Ramos (cell line): ENCODE measurements at regions not wholly inside any gene's neighbourhood (a gene's known extent, or its start where the extent isn't known, plus 50 kb on each side); places are given as distances from the start of the nearest gene placed in this dataset.
"Not testable (repeated sequence)": the region's sequence is repeated elsewhere in the genome, so short reads cannot be mapped to it uniquely, and the experiment has no call there.

Experiments
- in situ Hi-C: fragments of 300-500 bp; cut with MboI; formaldehyde crosslinking; loops from one replicate; pipeline ENCODE4 v1.14.3; 2022; ENCODE audit warnings: low sequenced_read_pairs; ENCODE audit not compliant: unreplicated experiment

DNA sequence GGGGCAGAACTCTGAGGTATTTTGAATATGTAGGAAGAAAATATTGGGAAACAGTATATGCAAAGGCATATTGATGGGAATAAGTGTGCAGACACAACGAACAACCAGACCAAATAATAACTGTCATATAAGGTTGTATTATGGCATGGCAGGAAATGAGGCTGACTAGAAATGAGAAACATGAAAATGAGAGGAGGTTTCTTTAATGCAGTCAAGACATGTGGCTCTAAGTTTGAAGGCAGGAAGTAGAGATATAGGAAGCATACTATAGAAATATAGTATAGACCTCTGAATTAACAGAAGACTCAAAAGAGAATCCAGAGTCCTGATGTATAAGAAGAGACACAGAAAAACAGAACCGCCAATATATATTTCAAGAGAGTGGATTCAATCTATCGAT, 459.7 kb upstream of the PTCHD4 start:
- in situ Hi-C loops, result no loop called here

DNA sequence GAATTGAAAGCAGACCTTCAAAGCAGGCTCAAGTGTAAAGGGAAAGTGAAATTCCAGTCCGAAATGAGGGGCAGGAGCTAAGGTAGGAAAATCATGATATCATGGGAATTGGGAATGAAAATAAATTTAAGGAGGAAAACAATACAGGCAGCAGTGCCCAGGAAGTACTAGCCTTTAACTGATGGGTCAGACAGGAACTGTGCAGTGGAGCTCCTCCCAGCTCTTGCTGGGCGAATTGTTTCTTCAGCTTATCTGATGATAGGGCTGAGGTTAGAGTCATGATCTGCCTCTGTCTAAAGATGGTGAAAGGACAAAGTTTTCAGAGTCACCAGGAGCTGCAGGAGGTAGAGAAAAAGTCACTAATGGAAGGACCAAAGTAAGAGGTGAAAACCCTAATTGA, 457.9 kb upstream of the PTCHD4 start:
- in situ Hi-C loops, result no loop called here

DNA sequence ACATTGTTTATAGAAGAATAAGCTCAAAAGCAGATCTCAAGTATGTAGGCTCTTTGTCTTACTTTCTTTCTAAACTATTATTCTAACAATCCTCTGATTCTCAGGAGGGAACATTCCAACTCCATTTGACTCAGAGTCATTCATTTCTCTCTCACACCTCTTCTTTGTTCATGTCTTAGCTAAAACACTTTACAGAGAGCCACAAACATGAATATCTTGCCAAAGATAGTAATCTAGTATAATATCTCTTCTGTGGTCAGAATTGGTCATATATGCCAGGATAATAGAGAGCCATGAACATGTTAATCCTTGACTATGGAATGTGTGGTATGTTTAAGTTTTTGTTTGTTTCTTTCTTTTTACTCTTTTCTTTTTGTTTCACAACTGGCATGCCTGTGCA, 456.0 kb upstream of the PTCHD4 start:
- in situ Hi-C loops, result no loop called here

DNA sequence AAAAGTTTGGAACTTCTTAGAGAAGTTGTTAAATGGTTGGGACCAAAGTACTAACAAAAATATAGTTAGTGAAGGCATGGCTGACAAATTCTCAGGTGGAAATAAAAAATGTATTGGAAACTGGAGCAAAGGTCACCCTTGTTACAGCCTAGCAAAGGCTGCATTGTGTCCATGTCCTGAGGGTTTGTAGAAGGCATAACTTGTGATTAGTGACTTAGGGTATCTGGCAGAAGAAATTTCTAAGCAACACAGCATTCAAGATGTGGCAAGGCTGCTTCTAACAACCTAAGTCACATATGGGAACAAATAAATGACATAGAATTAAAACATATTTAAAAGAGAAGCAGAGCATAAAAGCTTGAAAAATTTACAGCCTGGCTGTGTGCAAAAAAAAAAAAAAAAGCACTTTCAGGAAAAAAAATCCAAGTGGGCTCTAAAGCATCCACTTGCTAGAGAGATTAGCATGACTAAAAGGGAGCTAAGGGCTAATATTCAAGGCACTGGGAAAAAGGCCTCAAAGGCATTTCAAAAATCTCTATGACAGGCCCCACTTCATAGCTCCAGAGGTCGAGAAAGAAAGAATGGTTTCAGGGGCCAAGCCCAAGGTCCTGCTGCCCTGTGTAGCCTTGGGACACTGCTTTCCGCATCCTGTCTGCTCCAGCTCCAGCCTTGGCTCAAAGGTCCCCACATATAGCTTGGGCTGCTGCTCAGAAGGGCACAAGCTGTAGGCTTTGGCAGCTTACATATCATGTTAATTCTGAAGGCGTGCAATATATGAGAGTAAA, 453.2 kb upstream of the PTCHD4 start:
- in situ Hi-C loops, result no loop called here

DNA sequence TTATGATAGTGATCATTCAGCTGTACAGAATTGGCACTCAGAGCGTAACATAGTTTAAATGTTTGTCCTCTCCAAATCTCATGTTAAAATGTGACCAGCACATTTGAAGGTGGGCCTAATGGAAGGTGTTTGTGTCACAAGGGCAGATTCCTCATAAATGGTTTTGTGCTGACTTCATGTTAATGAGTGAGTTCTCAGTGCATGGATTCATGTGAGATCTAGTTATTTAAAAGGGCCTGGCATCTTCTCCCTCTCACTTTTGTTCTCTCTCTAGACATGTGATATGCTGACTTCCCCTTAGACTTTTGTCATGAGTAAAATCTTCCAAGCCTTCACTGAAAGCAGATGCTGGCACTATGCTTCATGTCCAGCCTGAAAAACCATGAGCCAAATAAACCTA, 452.4 kb upstream of the PTCHD4 start:
- in situ Hi-C loops, result no loop called here

DNA sequence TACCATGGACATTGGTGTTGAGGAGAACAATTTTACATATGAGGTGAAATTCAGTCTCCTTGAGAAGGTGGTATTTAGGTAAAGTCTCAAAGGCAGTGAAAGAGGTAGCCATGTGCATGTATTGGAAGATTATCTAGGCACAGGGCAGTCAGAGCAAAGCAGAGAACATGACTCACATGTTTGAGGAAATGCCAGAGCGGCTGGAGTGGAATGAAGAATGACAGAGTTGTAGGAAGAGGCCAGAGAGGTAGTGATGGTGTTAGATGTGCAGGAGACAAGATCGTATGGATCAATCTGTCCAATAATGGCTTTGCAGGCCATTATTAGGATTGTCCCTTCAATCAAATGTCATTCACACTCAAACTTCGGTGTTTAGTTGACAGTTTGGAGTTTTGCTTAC, 449.4 kb upstream of the PTCHD4 start:
- in situ Hi-C loops, result no loop called here

DNA sequence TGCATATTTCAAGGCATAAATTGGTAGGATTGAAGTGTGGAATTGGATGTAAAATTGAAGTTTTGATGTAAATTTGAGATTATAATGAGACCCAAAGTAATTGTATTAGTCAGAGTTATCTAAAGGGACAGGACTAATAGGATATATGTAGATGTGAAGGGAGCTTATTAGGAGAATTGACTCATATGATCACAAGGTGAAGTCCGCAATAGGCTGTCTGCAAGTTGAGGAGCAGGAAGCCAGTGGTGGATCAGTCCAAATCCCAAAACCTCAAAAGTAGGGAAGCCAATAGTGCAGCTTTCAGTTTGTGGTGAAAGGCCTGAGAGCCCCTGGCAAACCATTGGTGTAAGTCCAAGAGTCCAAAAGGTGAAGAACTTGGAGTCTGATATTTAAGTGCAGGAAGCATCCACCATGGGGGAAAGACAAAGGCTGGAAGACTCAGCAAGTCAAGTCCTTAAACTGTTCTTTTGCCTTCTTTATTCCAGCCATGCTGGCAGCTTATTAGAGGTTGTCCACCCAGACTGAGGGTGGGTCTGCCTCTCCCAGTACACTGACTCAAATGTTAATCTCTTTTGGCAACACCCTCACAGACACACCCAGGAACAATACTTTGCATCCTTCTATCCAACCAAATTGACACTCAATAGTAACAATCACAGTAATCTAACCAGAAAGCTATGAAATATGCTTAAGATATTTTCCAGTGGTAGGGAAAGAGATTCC, 442.6 kb upstream of the PTCHD4 start:
- in situ Hi-C loops, result no loop called here

DNA sequence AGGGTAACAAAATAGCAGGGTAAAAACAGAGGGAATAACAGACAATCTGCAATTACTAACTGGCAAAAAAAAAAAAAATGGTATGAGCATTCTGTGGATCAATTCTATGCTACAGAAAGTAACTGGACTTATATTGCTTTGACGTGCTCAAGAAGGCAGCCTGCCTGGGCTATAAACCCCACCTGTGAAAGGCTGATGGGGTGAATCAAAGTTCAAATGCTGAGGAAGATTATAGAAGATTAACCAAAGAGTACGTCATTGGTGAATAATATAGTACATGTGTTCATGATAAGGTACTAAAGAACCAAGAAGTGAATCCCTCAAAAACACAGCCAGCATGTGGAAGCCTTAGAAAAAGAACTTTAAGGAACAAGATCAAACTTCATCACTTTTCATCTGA, 441.9 kb upstream of the PTCHD4 start:
- in situ Hi-C loops, result no loop called here

DNA sequence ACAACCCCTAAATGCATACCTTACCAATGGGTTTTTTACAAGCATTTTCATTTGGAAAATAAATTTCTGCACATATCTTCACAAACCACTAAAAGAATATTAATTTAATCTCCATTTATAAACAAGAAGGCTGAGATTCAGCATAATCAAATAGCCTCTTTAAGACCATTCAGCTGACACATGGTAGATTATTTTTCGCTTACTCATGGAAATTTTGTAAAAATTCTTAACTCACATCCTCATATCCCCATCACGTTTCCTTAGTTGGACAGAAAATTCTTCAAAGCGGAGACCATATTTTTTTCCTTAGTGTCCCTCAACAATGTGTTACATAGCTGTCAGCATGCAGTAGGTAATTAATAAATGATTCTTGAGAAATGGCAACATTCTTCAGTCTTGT, 439.6 kb upstream of the PTCHD4 start:
- in situ Hi-C loops, result no loop called here

DNA sequence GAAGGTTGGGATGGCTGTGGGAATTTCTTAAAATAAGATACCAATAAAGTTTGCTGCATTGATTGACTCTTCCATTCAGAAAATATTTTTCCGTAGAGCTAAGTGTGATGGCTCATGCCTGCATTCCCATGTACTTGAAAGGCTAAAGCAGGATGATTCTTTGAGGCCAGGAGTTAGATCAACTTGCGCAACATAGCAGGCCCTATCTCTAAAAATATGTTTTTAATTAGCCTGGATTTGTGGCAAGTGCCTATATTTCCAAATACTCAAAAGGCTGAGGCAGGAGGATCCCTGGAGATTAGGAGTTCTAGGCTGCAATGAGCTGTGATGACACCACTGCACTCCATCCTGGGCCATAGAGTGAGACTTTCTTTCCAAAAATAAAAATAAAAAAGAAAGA, 431.2 kb upstream of the PTCHD4 start:
- in situ Hi-C loops, result no loop called here

DNA sequence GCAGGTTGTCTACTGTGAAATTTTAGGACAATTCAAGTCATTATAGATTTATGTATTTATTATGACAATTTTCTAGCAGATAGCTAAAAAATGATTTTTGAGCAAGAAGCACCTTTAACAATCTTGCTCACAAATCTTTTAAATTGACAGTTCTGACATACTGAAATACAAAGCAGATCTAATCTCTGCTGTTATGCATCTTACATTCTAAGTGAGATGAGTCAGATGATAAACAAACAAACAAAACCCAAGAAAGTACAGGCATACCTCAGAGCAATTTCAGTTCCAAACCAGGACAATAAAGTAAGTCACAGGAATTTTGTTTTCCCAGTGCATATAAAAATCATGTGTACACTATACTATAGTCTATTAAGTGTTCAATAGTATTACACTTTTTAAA, 430.7 kb upstream of the PTCHD4 start:
- in situ Hi-C loops, result no loop called here

DNA sequence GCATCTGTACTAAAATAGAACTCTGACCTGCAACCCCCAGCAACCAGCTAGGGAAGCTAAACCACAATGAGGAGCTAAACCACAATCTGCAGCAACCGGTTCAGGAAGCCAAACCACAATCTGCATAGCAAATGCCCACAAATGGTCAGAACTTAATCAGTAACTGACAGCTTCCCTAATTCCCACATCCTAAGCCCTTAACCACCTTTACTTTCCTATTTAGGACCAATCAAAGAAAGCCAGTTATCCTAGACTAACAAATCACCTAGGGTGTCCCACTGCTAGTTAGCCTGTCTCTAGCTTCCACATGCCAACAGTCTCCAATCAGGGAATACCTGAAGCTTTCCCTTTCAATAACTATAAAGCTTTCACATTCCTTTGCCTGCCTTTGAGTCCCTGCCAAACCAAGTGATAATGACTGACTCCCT, 424.6 kb upstream of the PTCHD4 start:
- in situ Hi-C loops, result no loop called here

DNA sequence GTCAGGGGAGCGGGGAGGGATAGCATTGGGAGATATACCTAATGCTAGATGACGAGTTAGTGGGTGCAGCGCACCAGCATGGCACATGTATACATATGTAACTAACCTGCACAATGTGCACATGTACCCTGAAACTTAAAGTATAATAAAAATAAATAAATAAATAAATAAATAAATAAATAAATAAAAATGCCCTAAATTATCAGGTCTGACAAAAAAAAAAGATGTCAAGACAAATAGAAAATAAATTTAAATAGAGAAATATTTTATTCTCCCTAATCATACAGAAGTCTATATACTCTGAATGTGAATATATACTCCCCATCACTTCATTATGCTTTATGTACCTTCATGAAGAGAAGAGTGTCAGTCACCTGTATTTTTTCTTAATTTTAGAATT, 420.0 kb upstream of the PTCHD4 start:
- in situ Hi-C loops, result not testable (repeated sequence)

DNA sequence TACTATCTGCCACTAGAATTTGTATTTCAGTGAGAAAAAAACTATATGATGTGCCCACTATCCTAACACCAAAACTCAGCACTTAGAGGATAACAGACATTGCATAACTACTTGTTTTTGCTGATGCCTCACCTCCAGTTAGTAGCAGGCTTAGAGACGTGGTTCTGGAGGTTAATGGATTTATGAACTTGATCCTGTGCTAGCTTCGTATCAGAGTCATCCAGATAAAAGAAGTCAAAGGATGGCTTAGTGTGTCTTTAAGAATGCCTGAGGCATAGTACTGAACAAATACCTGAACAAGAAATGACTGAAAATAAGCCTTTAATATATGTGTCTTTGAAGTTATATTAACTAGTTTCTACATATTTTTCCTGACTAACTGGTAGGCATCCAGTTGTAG, 414.9 kb upstream of the PTCHD4 start:
- in situ Hi-C loops, result no loop called here

DNA sequence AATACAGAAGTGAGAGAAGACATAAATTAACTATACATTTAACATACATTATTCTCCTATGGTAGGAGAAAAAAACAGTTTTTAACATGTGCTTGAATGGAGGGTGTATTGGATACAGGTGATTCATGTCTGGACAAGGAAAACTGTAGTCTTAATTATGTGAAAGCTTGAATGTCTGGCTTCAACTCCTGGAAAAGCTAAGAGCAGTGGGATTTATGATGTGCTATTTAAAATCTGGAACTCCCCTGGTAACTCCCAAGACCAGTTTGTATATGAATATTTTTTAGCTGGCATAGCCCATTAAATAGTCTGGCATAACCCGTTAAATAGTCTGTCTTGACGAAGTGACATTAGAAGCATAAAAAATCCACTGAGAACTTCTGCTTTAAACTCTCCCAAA, 410.0 kb upstream of the PTCHD4 start:
- in situ Hi-C loops, result no loop called here

DNA sequence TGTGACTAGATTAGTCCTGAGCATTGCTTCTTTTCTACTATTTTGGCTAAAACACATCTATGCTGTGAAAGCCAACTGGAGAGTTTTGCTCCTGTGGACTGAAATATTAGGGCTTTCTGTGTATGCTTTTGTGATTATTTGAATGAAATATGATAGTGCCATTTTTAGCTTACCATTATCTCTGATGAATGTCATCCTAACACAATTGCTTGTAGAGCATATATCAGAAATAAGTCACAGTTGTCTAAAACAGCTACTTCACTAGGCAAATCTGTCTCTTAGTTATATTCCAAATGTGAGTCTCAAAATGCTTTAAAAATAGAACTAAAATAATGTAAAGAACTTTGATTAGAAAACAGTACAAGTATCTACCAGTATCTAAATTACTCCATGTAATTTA, 401.4 kb upstream of the PTCHD4 start:
- in situ Hi-C loops, result no loop called here

DNA sequence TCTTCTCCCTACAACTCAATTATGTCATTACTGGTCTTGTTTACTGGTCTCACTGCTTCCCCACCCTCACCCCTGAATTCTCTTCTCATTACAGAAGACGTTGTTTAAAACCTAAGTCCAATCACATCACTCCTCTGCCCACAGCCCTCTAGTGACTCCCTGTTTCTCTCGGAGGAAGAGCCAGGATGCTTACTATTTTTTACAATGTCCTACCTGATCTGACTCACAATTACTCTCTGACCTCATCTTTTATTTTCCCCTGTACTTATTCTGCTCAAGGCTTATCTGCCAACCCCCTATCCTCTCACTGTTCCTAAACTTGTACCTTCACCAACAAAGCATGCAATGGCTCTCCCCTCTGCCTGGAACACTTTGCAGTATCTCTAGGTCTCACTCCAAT, 400.4 kb upstream of the PTCHD4 start:
- in situ Hi-C loops, result no loop called here

DNA sequence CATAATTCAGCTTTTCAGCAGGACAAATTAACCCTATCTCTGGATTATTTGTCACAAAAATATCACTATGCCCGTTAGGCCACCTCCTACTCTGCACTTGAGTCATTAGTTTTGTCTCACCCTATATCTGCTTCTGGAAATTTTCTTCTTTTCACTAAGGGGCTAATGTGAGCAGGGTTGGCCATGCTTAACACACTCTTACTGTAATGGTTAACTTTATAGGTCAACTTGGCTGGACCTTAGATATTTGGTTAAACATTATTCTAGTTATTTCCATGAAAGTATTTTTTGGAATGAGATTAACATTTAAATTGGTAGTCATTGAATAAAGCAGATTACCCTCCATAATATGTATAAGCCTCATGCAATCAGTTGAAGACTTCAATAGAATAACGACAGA, 394.6 kb upstream of the PTCHD4 start:
- in situ Hi-C loops, result no loop called here

DNA sequence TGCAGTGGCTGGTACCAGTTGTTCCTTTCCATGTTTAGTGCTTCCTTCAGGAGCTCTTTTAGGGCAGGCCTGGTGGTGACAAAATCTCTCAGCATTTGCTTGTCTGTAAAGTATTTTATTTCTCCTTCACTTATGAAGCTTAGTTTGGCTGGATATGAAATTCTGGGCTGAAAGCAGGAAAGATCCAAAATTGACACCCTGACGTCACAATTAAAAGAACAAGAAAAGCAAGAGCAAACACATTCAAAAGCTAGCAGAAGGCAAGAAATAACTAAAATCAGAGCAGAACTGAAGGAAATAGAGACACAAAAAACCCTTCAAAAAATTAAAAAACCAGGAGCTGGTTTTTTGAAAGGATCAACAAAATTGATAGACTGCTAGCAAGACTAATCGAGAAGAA, 382.4 kb upstream of the PTCHD4 start:
- in situ Hi-C loops, result not testable (repeated sequence)

DNA sequence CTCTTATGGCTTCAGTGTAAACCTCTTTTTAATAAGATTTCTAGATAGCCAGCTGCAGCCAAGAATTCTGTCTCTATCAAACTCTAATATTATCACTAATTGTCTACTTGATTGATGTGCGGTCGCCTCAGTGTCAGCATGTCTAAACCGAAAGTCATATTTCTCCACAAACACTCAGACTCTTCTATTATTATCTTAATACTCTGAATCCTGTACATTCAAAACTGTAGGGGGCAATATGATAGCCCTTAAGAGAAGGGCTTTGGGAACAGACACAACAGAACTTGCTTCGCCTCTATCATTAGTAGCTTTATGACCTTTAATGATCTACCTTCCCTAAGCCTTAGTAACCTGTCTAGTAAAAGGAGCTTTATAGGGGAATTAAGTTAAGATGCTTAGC, 379.7 kb upstream of the PTCHD4 start:
- in situ Hi-C loops, result no loop called here

DNA sequence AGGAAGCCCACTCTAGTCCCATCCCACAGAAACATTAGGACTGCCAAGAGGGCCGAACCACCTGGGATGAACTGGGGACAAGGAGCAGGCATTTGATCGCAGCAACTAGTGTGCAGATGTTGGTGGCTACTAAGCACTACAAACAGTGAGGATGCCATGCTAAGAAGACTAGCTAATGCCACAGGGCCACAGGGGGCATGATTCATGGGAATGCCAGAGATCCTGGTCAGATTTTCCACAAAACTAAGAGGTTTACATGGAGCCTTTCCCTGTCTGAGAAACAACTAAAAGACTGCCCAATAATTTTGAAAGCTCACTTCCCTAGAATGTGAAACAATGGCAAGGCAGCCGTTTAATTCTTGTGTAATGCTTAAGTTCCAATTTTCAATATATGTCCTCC, 375.9 kb upstream of the PTCHD4 start:
- in situ Hi-C loops, result no loop called here

DNA sequence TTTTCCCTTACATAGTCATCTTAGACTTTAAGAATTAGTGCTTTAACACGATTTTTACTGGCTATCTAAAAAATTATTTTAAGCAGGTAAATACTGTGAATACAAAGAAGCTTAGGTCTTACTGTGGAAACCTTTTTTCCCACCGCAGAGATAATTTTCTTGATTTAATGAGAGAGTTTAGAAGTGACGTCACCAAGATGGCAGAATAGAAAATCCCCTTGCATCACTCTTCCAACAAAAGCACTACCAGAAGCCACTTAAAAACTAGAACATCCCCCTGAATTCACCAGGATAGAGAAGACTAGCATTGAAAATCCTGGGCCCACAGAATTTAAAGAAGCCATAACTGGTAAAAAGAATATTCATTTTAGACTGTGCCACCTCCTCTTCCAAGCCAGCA, 375.4 kb upstream of the PTCHD4 start:
- in situ Hi-C loops, result no loop called here
